H54 (cell line): ENCODE measurements at regions not wholly inside any gene's neighbourhood (a gene's known extent, or its start where the extent isn't known, plus 50 kb on each side); places are given as distances from the start of the nearest gene placed in this dataset.
"Not testable (repeated sequence)": the region's sequence is repeated elsewhere in the genome, so short reads cannot be mapped to it uniquely, and the experiment has no call there.

Source experiments
- DNase-seq: peaks from one replicate; pipeline ENCODE4 v3.0.0; 2011; ENCODE audit warnings: low spot score, mixed read lengths; ENCODE audit not compliant: insufficient read length
- FAIRE-seq: peaks from 3 replicates; lab custom pipeline; 2011; peaks lifted over from hg19 to GRCh38; lab: Jason Lieb, UNC
- POLR2A ChIP-seq: IDR thresholded peaks from 2 replicates; pipeline ENCODE4 v1.6.1; 2011; ENCODE audit warnings: low read depth, mild to moderate bottlenecking, low read length

GRCh38 chr6:168817558-168818159 is 376.7 kb downstream of the SMOC2 start:
- no peak for TF ChIP-seq POLR2A
- no peak for DNase-seq
- no peak for FAIRE-seq

GRCh38 chr6:168815229-168815628 is 374.2 kb downstream of the SMOC2 start:
- DNase-seq (no peak), FAIRE-seq (no peak)
- TF ChIP-seq POLR2A: no peak

GRCh38 chr6:168808232-168808631 is 367.2 kb downstream of the SMOC2 start:
- TF ChIP-seq POLR2A: no peak
- FAIRE-seq (no peak), DNase-seq (no peak)

- no peak for FAIRE-seq
- no peak for TF ChIP-seq POLR2A
- DNase-seq: no peak
Observed at GRCh38 chr6:168804331-168804730, 363.3 kb downstream of the SMOC2 start.

GRCh38 chr6:168803874-168804273 is 362.9 kb downstream of the SMOC2 start:
- no peak for TF ChIP-seq POLR2A
- DNase-seq (no peak), FAIRE-seq (no peak)

GRCh38 chr6:168799067-168799466 is 358.1 kb downstream of the SMOC2 start:
- no peak for TF ChIP-seq POLR2A
- DNase-seq (no peak), FAIRE-seq (no peak)

GRCh38 chr6:168796106-168796505 is 355.1 kb downstream of the SMOC2 start:
- DNase-seq (no peak), FAIRE-seq (no peak)
- TF ChIP-seq POLR2A: no peak

- not testable (repeated sequence) for FAIRE-seq, DNase-seq
Observed at GRCh38 chr6:168795611-168796010, 354.6 kb downstream of the SMOC2 start.

- DNase-seq (no peak), FAIRE-seq (no peak)
- TF ChIP-seq POLR2A: no peak
Observed at GRCh38 chr6:168794491-168794890, 353.5 kb downstream of the SMOC2 start.

- no peak for TF ChIP-seq POLR2A
- FAIRE-seq (no peak), DNase-seq (no peak)
Observed at GRCh38 chr6:168793649-168794048, 352.7 kb downstream of the SMOC2 start.

- FAIRE-seq: no peak
Observed at GRCh38 chr6:168791917-168792316, 350.9 kb downstream of the SMOC2 start.

GRCh38 chr6:168789699-168790098 is 348.7 kb downstream of the SMOC2 start:
- FAIRE-seq (no peak), DNase-seq (no peak)
- TF ChIP-seq POLR2A: no peak

More at GRCh38 chr6:168791917-168792316, 350.9 kb downstream of the SMOC2 start:
- no peak for TF ChIP-seq POLR2A
- DNase-seq: no peak

- no peak for DNase-seq
Observed at GRCh38 chr6:168785720-168786511, 344.9 kb downstream of the SMOC2 start.

GRCh38 chr6:168784426-168784825 is 343.4 kb downstream of the SMOC2 start:
- no peak for FAIRE-seq
- DNase-seq: no peak
- TF ChIP-seq POLR2A: no peak

More at GRCh38 chr6:168785720-168786511, 344.9 kb downstream of the SMOC2 start:
- TF ChIP-seq POLR2A: no peak
- no peak for FAIRE-seq

- FAIRE-seq: no peak
- no peak for DNase-seq
- TF ChIP-seq POLR2A: no peak
Observed at GRCh38 chr6:168783720-168784119, 342.7 kb downstream of the SMOC2 start.
